KMS-11 (cell line): ENCODE measurements at regions not wholly inside any gene's neighbourhood (a gene's known extent, or its start where the extent isn't known, plus 50 kb on each side); places are given as distances from the start of the nearest gene placed in this dataset.
A peak's percentile ranks its signal among the peaks of the same experiment; 100 is the strongest.

Experiments used
- H2AFZ ChIP-seq: fragments of 200-600 bp; sonication (generic); 2 replicates; pipeline ENCODE4 v1.6.1; 2016; ENCODE audit warnings: antibody characterized with exemption, mixed run types, low read depth
- H3K27ac ChIP-seq: fragments of 200-600 bp; sonication (generic); 2 replicates; pipeline ENCODE4 v1.6.1; 2016; ENCODE audit warnings: mild to moderate bottlenecking, mixed run types
- H3K27me3 ChIP-seq: fragments of 200-600 bp; sonication (generic); 2 replicates; pipeline ENCODE4 v1.6.1; 2017; ENCODE audit warnings: mild to moderate bottlenecking, low read depth, mixed run types, moderate library complexity; ENCODE audit not compliant: insufficient read depth
- H3K36me3 ChIP-seq: fragments of 200-600 bp; sonication (generic); 2 replicates; pipeline ENCODE4 v1.6.1; 2017; ENCODE audit warnings: mild to moderate bottlenecking, mixed run types; ENCODE audit not compliant: insufficient read depth
- H3K4me1 ChIP-seq: fragments of 200-600 bp; sonication (generic); 2 replicates; pipeline ENCODE4 v1.6.1; 2016; ENCODE audit warnings: mild to moderate bottlenecking, low read depth, mixed run types; ENCODE audit not compliant: poor library complexity, severe bottlenecking
- H3K4me2 ChIP-seq: fragments of 200-600 bp; sonication (generic); 2 replicates; pipeline ENCODE4 v1.7.0; 2016; ENCODE audit warnings: mild to moderate bottlenecking, mixed run types
- H3K4me3 ChIP-seq: fragments of 200-600 bp; sonication (generic); IDR thresholded peaks from 2 replicates; pipeline ENCODE4 v1.6.1; 2017; ENCODE audit warnings: low read depth, low read length, mixed read lengths; ENCODE audit not compliant: insufficient read depth
- H3K79me2 ChIP-seq: fragments of 200-600 bp; sonication (generic); 2 replicates; pipeline ENCODE4 v1.6.1; 2016; ENCODE audit warnings: low read depth, mixed run types; ENCODE audit not compliant: insufficient read depth
- H3K9ac ChIP-seq: fragments of 200-600 bp; sonication (generic); 2 replicates; pipeline ENCODE4 v1.6.1; 2016; ENCODE audit warnings: mild to moderate bottlenecking, mixed run types
- H4K20me1 ChIP-seq: fragments of 200-600 bp; sonication (generic); 2 replicates; pipeline ENCODE4 v1.6.1; 2016; ENCODE audit warnings: mild to moderate bottlenecking, mixed run types; ENCODE audit not compliant: insufficient read depth
- CTCF ChIP-seq: fragments of 200-600 bp; sonication (generic); conservative IDR thresholded peaks from 2 replicates; pipeline ENCODE4 v1.6.1; 2017; ENCODE audit warnings: low read depth, mild to moderate bottlenecking, antibody characterized with exemption, low read length, moderate library complexity, mixed read lengths

GRCh38 chr5:57319628-57320027 is 145.8 kb downstream of the GPBP1 start:
- no peak overlapping the region for H3K9ac ChIP-seq

GRCh38 chr5:57318251-57318650 is 144.4 kb downstream of the GPBP1 start:
- no peak overlapping the region for H3K4me2 ChIP-seq
- no peak overlapping the region for H3K27ac ChIP-seq
- H4K20me1 ChIP-seq = no peaks in the 10 kb centered on the region
- no peaks in the 10 kb centered on the region for H3K36me3 ChIP-seq
- H3K27me3 ChIP-seq = no peaks in the 10 kb centered on the region
- H3K79me2 ChIP-seq = no peaks in the 10 kb centered on the region
- H3K4me3 ChIP-seq = no peak overlapping the region
- no peak overlapping the region for H3K9ac ChIP-seq
- no peak overlapping the region for H2AFZ ChIP-seq
- peaks cover 21% of the 10 kb centered on the region for H3K4me1 ChIP-seq
- TF ChIP-seq CTCF = no peak

More at GRCh38 chr5:57319628-57320027, 145.8 kb downstream of the GPBP1 start:
- Histone ChIP-seq H3K4me2 (no peak overlapping the region), H2AFZ (no peak overlapping the region), H3K4me3 (no peak overlapping the region), H3K36me3 (no peaks in the 10 kb centered on the region), H4K20me1 (no peaks in the 10 kb centered on the region), H3K79me2 (no peaks in the 10 kb centered on the region), H3K4me1 (peaks cover 21% of the 10 kb centered on the region), H3K27ac (no peak overlapping the region), H3K27me3 (no peaks in the 10 kb centered on the region)
- TF ChIP-seq CTCF = no peak

- H3K36me3 ChIP-seq = no peaks in the 10 kb centered on the region
- H3K4me3 ChIP-seq = no peak overlapping the region
- peaks cover 21% of the 10 kb centered on the region for H3K4me1 ChIP-seq
- no peaks in the 10 kb centered on the region for H3K27me3 ChIP-seq
- H3K79me2 ChIP-seq = no peaks in the 10 kb centered on the region
- no peak for TF ChIP-seq CTCF
- H3K27ac ChIP-seq = peak overlapping the region; percentile 55
- peak overlapping the region; percentile 55 for H2AFZ ChIP-seq
- peak overlapping the region; percentile 37 for H3K4me2 ChIP-seq
- no peaks in the 10 kb centered on the region for H4K20me1 ChIP-seq
- no peak overlapping the region for H3K9ac ChIP-seq
Measured at GRCh38 chr5:57317341-57317740, 143.5 kb downstream of the GPBP1 start.

- H3K4me3 ChIP-seq = no peak overlapping the region
- H3K27me3 ChIP-seq = no peaks in the 10 kb centered on the region
- H3K4me2 ChIP-seq = peak overlapping the region; percentile 37
- H3K4me1 ChIP-seq = peaks cover 21% of the 10 kb centered on the region
- no peak for TF ChIP-seq CTCF
- peak overlapping the region; percentile 55 for H2AFZ ChIP-seq
- H3K27ac ChIP-seq = peak overlapping the region; percentile 55
- no peak overlapping the region for H3K9ac ChIP-seq
- no peaks in the 10 kb centered on the region for H3K36me3 ChIP-seq
- no peaks in the 10 kb centered on the region for H4K20me1 ChIP-seq
- no peaks in the 10 kb centered on the region for H3K79me2 ChIP-seq
Measured at GRCh38 chr5:57316798-57317327, 143.0 kb downstream of the GPBP1 start.
